Neural progenitor cell (in vitro differentiated cells): ENCODE measurements at regions not wholly inside any gene's neighbourhood (a gene's known extent, or its start where the extent isn't known, plus 50 kb on each side); places are given as distances from the start of the nearest gene placed in this dataset.

Experiments used
- EZH2 ChIP-seq: fragments of 200-600 bp; sonication (generic); IDR thresholded peaks from 2 replicates; pipeline ENCODE4 v1.6.1; 2017; ENCODE audit warnings: antibody characterized with exemption, mild to moderate bottlenecking, moderate library complexity
- TF ChIP-seq, protein P1 (sequence below): fragments of 200-600 bp; sonication (generic); IDR thresholded peaks from 2 replicates; pipeline ENCODE4 v1.5.1; 2017; ENCODE audit warnings: antibody characterized with exemption, mild to moderate bottlenecking

DNA sequence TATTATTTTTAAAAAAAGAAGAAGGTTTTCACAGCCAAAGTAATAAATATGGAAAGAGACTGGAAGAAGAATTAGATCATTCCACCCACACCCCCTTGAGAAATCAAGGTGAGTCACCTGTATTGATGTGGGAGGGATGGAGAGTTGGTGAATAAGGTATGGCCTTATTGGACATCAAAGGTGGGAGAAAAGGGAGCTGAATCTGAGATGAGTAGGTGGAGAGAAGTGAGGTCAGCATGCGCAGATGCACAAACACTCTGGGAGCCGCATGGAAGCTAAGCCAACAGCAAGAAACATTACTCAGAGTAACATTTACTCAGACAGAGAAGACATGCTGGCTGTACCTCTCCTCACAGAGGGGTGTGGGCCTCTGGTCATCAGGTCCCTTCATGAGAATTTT is 113.1 kb upstream of the FOXG1 start:
- no peak for TF ChIP-seq EZH2
- TF ChIP-seq, protein P1, sequence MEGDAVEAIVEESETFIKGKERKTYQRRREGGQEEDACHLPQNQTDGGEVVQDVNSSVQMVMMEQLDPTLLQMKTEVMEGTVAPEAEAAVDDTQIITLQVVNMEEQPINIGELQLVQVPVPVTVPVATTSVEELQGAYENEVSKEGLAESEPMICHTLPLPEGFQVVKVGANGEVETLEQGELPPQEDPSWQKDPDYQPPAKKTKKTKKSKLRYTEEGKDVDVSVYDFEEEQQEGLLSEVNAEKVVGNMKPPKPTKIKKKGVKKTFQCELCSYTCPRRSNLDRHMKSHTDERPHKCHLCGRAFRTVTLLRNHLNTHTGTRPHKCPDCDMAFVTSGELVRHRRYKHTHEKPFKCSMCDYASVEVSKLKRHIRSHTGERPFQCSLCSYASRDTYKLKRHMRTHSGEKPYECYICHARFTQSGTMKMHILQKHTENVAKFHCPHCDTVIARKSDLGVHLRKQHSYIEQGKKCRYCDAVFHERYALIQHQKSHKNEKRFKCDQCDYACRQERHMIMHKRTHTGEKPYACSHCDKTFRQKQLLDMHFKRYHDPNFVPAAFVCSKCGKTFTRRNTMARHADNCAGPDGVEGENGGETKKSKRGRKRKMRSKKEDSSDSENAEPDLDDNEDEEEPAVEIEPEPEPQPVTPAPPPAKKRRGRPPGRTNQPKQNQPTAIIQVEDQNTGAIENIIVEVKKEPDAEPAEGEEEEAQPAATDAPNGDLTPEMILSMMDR: no peak
